HepG2 (cell line): ENCODE measurements at regions not wholly inside any gene's neighbourhood (a gene's known extent, or its start where the extent isn't known, plus 50 kb on each side); places are given as distances from the start of the nearest gene placed in this dataset.

Experiments used
- ELF3 ChIP-seq: IDR thresholded peaks from 2 replicates; pipeline ENCODE4 v1.6.1; 2016; ENCODE audit warnings: missing genetic modification reagents, missing compliant biosample characterization
- EP300 ChIP-seq, 3 experiments: sonication (generic) in 1 of 3; formaldehyde crosslinking in 1 of 3; IDR thresholded peaks; 2 replicates each; pipeline versions ENCODE4 v1.5.1 to v1.6.1; 2011 to 2020; ENCODE audit warnings: low read depth in 2 of 3, low read length in 2 of 3, borderline replicate concordance in 1 of 3, improper control_type of control experiment in 1 of 3, mild to moderate bottlenecking in 1 of 3, missing genetic modification reagents in 1 of 3, moderate library complexity in 1 of 3
- JUNB ChIP-seq: sonication (generic); formaldehyde crosslinking; IDR thresholded peaks from 2 replicates; pipeline ENCODE4 v1.8.0; 2022; ENCODE audit warnings: missing genetic modification reagents, mild to moderate bottlenecking, borderline replicate concordance
- MYC ChIP-seq: sonication (generic); formaldehyde crosslinking; IDR thresholded peaks from 2 replicates; pipeline ENCODE4 v1.9.0; 2021; ENCODE audit warnings: missing genetic modification reagents, borderline replicate concordance
- PHF5A ChIP-seq: IDR thresholded peaks from one replicate; pipeline ENCODE4 v1.6.1; 2018; ENCODE audit warnings: low read depth, missing genetic modification reagents; ENCODE audit not compliant: unreplicated experiment
- SOX13 ChIP-seq, 3 experiments: fragments of 450-650 bp in 1 of 3; sonication (generic) in 1 of 3; formaldehyde crosslinking in 1 of 3; IDR thresholded peaks in 2 of 3; conservative IDR thresholded peaks in 1 of 3; 2 replicates each; pipeline versions ENCODE4 v1.5.0 to v1.6.1; 2016 to 2020; ENCODE audit warnings: antibody characterized with exemption in 1 of 3, mild to moderate bottlenecking in 1 of 3, missing compliant biosample characterization in 1 of 3, missing genetic modification reagents in 1 of 3, moderate library complexity in 1 of 3
- TBP ChIP-seq: sonication (generic); formaldehyde crosslinking; IDR thresholded peaks from 2 replicates; pipeline ENCODE4 v1.5.0; 2020; ENCODE audit warnings: missing genetic modification reagents
- WIZ ChIP-seq: sonication (generic); formaldehyde crosslinking; IDR thresholded peaks from 2 replicates; pipeline ENCODE4 v1.5.1; 2020; ENCODE audit warnings: mild to moderate bottlenecking, missing genetic modification reagents

GRCh38 chr2:144886862-144887261, 366.9 kb upstream of the ZEB2 start:
- TF ChIP-seq PHF5A (CRISPR knock-in tag) (no peak), ELF3 (CRISPR knock-in tag) (no peak), WIZ (CRISPR knock-in tag) (no peak), JUNB (no peak), SOX13 (IDR thresholded peaks at IDR 0.05) (no peak), SOX13 (CRISPR knock-in tag; conservative IDR thresholded peaks at IDR 0.05 in 1 of 2, IDR thresholded peaks at IDR 0.05 in 1 of 2) (no peak), TBP (no peak), EP300 (IDR thresholded peaks at IDR 0.05; ENCODE audit: low read depth in 2 of 2, low read length in 2 of 2) (no peak), EP300 (CRISPR knock-in tag; IDR thresholded peaks at IDR 0.05; ENCODE audit: borderline replicate concordance) (no peak), MYC (CRISPR knock-in tag) (no peak)
